Neural progenitor cell (in vitro differentiated cells): ENCODE measurements at regions not wholly inside any gene's neighbourhood (a gene's known extent, or its start where the extent isn't known, plus 50 kb on each side); places are given as distances from the start of the nearest gene placed in this dataset.

Source experiments
- DNase-seq: peaks from one replicate; pipeline ENCODE4 v3.0.0-alpha.2; 2016; ENCODE audit warnings: low spot score
- H2AFZ ChIP-seq: fragments of 200-600 bp; sonication (generic); replicated peaks from 2 replicates; pipeline ENCODE4 v1.6.1; 2016; ENCODE audit warnings: antibody characterized with exemption
- H3F3A ChIP-seq: fragments of 200-600 bp; sonication (generic); 2 replicates; pipeline ENCODE4 v1.6.1; 2016; ENCODE audit warnings: antibody characterized with exemption, low read depth
- H3K27ac ChIP-seq: fragments of 200-600 bp; sonication (generic); 2 replicates; pipeline ENCODE4 v1.5.1; 2016; ENCODE audit warnings: mild to moderate bottlenecking
- H3K27me3 ChIP-seq: fragments of 200-600 bp; sonication (generic); 2 replicates; pipeline ENCODE4 v1.6.1; 2016; ENCODE audit warnings: mild to moderate bottlenecking, moderate library complexity
- H3K36me3 ChIP-seq: fragments of 200-600 bp; sonication (generic); 2 replicates; pipeline ENCODE4 v1.5.1; 2016
- H3K4me1 ChIP-seq: fragments of 200-600 bp; sonication (generic); 2 replicates; pipeline ENCODE4 v1.6.1; 2016; ENCODE audit warnings: mixed run types
- H3K4me2 ChIP-seq: fragments of 200-600 bp; sonication (generic); 2 replicates; pipeline ENCODE4 v1.6.1; 2016
- H3K4me3 ChIP-seq: fragments of 200-600 bp; sonication (generic); 2 replicates; pipeline ENCODE4 v1.5.1; 2016
- H3K79me2 ChIP-seq: fragments of 200-600 bp; sonication (generic); 2 replicates; pipeline ENCODE4 v1.6.1; 2016; ENCODE audit warnings: low read depth
- H3K9ac ChIP-seq: fragments of 200-600 bp; sonication (generic); 2 replicates; pipeline ENCODE4 v1.6.1; 2016
- H3K9me3 ChIP-seq: fragments of 200-600 bp; sonication (generic); 2 replicates; pipeline ENCODE4 v1.5.1; 2016; ENCODE audit warnings: low read depth
- H4K20me1 ChIP-seq: fragments of 200-600 bp; sonication (generic); 2 replicates; pipeline ENCODE4 v1.6.1; 2016; ENCODE audit warnings: low read depth
- H3K27ac Mint-ChIP-seq: 3 replicates; pipeline ENCODE4 v1.8.0; 2021; ENCODE audit warnings: mixed read lengths
- H3K27me3 Mint-ChIP-seq: 2 replicates; pipeline ENCODE4 v1.8.0; 2022; ENCODE audit warnings: low read depth, mild to moderate bottlenecking, inconsistent platforms, moderate library complexity, mixed read lengths; ENCODE audit not compliant: insufficient read depth
- H3K36me3 Mint-ChIP-seq: 3 replicates; pipeline ENCODE4 v1.8.0; 2021; ENCODE audit warnings: mixed read lengths
- H3K4me1 Mint-ChIP-seq: 3 replicates; pipeline ENCODE4 v1.8.0; 2021; ENCODE audit warnings: mixed read lengths
- H3K4me3 Mint-ChIP-seq: 3 replicates; pipeline ENCODE4 v1.8.0; 2021; ENCODE audit warnings: mild to moderate bottlenecking, moderate library complexity, mixed read lengths
- H3K9me3 Mint-ChIP-seq: 3 replicates; pipeline ENCODE4 v1.8.0; 2020; ENCODE audit warnings: mixed read lengths
- EZH2 ChIP-seq: fragments of 200-600 bp; sonication (generic); IDR thresholded peaks from 2 replicates; pipeline ENCODE4 v1.6.1; 2017; ENCODE audit warnings: antibody characterized with exemption, mild to moderate bottlenecking, moderate library complexity
- EZH2phosphoT487 ChIP-seq: fragments of 200-600 bp; sonication (generic); IDR thresholded peaks from 2 replicates; pipeline ENCODE4 v1.6.1; 2017; ENCODE audit warnings: antibody characterized with exemption
- TF ChIP-seq, protein P1 (sequence below): fragments of 200-600 bp; sonication (generic); IDR thresholded peaks from 2 replicates; pipeline ENCODE4 v1.5.1; 2017; ENCODE audit warnings: antibody characterized with exemption, mild to moderate bottlenecking

DNA sequence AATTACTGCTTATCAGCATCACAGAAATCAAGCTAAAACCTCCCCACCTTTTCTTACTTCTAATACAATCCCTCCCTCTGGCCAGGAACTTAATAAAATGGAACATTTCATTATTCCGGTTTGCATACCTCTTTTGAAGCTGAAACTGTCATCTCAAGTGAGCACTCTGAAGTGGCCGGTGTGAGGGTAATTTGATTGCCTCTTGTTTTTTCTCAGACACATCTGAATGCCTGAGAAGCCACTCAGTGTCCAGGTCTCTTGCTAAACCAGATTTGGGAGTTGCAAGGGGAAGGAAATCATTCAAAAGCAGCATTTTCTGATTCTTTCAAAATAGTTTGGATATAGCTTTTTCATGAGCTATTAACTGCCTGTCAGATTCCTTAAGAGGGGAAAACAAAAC lies 190.3 kb downstream of the C1D start:
- no peak overlapping the region for H3K4me3 Mint-ChIP-seq
- no peaks in the 10 kb centered on the region for H3K36me3 ChIP-seq
- H3K4me2 ChIP-seq, result no peak overlapping the region
- H3K36me3 Mint-ChIP-seq, result no peaks in the 10 kb centered on the region
- no peaks in the 10 kb centered on the region for H3K9me3 Mint-ChIP-seq
- H3K4me1 Mint-ChIP-seq, result peaks cover 6% of the 10 kb centered on the region
- H3K27ac Mint-ChIP-seq, result no peak overlapping the region
- DNase-seq, result no peak
- H3K9ac ChIP-seq, result no peak overlapping the region
- no peaks in the 10 kb centered on the region for H3K27me3 ChIP-seq
- no peaks in the 10 kb centered on the region for H3K4me1 ChIP-seq
- no peaks in the 10 kb centered on the region for H3F3A ChIP-seq
- H3K27ac ChIP-seq, result no peak overlapping the region
- H3K4me3 ChIP-seq, result no peak overlapping the region
- H2AFZ ChIP-seq, result no peak overlapping the region
- peaks cover 2% of the 10 kb centered on the region for H3K27me3 Mint-ChIP-seq
- H3K9me3 ChIP-seq, result no peaks in the 10 kb centered on the region
- no peaks in the 10 kb centered on the region for H4K20me1 ChIP-seq
- TF ChIP-seq, protein P1, sequence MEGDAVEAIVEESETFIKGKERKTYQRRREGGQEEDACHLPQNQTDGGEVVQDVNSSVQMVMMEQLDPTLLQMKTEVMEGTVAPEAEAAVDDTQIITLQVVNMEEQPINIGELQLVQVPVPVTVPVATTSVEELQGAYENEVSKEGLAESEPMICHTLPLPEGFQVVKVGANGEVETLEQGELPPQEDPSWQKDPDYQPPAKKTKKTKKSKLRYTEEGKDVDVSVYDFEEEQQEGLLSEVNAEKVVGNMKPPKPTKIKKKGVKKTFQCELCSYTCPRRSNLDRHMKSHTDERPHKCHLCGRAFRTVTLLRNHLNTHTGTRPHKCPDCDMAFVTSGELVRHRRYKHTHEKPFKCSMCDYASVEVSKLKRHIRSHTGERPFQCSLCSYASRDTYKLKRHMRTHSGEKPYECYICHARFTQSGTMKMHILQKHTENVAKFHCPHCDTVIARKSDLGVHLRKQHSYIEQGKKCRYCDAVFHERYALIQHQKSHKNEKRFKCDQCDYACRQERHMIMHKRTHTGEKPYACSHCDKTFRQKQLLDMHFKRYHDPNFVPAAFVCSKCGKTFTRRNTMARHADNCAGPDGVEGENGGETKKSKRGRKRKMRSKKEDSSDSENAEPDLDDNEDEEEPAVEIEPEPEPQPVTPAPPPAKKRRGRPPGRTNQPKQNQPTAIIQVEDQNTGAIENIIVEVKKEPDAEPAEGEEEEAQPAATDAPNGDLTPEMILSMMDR, result no peak
- TF ChIP-seq EZH2 (no peak), EZH2phosphoT487 (no peak)
- H3K79me2 ChIP-seq, result no peaks in the 10 kb centered on the region

DNA sequence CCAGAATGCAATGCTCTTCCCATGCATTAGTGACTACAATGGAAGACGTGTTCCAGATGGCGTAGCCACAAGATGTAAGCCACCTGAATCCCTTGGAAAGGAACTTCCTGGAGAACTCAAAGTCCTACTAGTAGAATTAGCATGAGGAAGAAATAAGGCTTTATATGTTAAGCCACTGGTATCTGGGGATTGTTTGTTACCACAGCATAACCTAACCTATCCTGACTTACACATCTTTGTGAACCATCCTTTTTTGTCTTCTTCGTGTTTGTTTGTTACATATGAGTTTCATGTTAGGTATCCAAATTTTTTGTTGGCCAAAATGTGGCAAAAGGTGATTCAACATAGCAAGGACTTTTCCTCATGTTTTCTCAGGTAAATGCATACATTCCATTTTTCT lies 188.9 kb downstream of the C1D start:
- no peak overlapping the region for H3K4me2 ChIP-seq
- no peaks in the 10 kb centered on the region for H3F3A ChIP-seq
- no peaks in the 10 kb centered on the region for H3K9me3 Mint-ChIP-seq
- H3K27me3 ChIP-seq, result no peaks in the 10 kb centered on the region
- H3K9me3 ChIP-seq, result no peaks in the 10 kb centered on the region
- no peaks in the 10 kb centered on the region for H3K79me2 ChIP-seq
- H3K36me3 ChIP-seq, result no peaks in the 10 kb centered on the region
- H3K36me3 Mint-ChIP-seq, result no peaks in the 10 kb centered on the region
- H3K4me1 ChIP-seq, result no peaks in the 10 kb centered on the region
- H3K4me3 Mint-ChIP-seq, result no peak overlapping the region
- H3K27ac Mint-ChIP-seq, result no peak overlapping the region
- peaks cover 17% of the 10 kb centered on the region for H3K4me1 Mint-ChIP-seq
- H4K20me1 ChIP-seq, result no peaks in the 10 kb centered on the region
- H3K4me3 ChIP-seq, result no peak overlapping the region
- peaks cover 4% of the 10 kb centered on the region for H3K27me3 Mint-ChIP-seq
- H2AFZ ChIP-seq, result no peak overlapping the region
- no peak for DNase-seq
- H3K9ac ChIP-seq, result no peak overlapping the region
- no peak overlapping the region for H3K27ac ChIP-seq
- TF ChIP-seq EZH2phosphoT487, result no peak
- TF ChIP-seq EZH2, result no peak
- TF ChIP-seq, protein P1, result no peak

DNA sequence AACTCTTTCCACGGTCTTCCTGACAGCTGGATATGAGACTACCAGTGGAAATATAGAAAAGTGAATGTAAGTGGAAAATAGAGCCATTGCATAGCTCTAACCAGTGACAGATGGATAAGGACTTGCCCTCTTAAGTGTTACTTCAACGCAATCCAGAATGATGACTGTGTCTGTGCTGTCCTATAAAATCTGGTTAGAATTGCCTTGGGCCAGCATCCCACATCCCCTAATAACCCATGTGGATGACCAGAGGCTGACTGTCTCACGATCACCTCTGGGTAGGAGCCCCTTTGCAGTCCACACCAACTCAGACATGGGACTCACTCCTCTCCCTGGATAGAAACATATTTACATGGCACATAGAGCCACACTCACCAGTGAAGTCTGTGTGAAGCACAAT lies 186.6 kb downstream of the C1D start:
- Histone ChIP-seq H3K79me2 (no peaks in the 10 kb centered on the region), H2AFZ (no peak overlapping the region), H3K4me1 (peaks cover 4% of the 10 kb centered on the region), H4K20me1 (no peaks in the 10 kb centered on the region), H3K4me3 (no peak overlapping the region), H3K27ac (no peak overlapping the region), H3K9ac (no peak overlapping the region), H3F3A (no peaks in the 10 kb centered on the region), H3K36me3 (no peaks in the 10 kb centered on the region), H3K27me3 (no peaks in the 10 kb centered on the region), H3K4me2 (no peak overlapping the region), H3K9me3 (no peaks in the 10 kb centered on the region)
- no peak overlapping the region for H3K27ac Mint-ChIP-seq
- TF ChIP-seq, protein P1, result no peak
- TF ChIP-seq EZH2, result no peak
- TF ChIP-seq EZH2phosphoT487, result no peak
- peaks cover 6% of the 10 kb centered on the region for H3K27me3 Mint-ChIP-seq
- peaks cover 24% of the 10 kb centered on the region for H3K4me1 Mint-ChIP-seq
- H3K4me3 Mint-ChIP-seq, result no peak overlapping the region
- H3K9me3 Mint-ChIP-seq, result no peaks in the 10 kb centered on the region
- no peak for DNase-seq
- no peaks in the 10 kb centered on the region for H3K36me3 Mint-ChIP-seq

DNA sequence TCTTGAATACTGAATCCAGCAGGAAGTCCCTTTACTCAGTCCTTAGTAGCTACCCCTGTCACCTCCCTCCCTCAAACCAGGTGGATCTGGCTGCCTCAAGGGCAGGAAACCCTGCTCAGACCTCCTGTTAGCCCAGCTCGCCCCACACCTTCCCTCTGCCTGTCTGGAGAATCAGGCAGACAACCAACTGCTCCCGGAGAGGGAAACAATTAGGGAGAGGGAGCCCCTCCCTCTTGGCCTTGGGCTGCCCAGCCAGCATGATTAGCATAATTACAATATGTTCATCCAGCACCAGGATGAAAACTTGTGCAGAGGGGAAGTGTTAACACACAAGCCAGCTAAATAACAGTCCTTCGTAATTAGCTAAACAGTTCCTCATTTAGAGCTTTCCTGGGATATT lies 185.5 kb downstream of the C1D start:
- DNase-seq, result peak; percentile 27
- H3K9me3 ChIP-seq, result no peaks in the 10 kb centered on the region
- no peak overlapping the region for H3K4me3 ChIP-seq
- no peaks in the 10 kb centered on the region for H4K20me1 ChIP-seq
- H3K4me1 Mint-ChIP-seq, result peaks cover 24% of the 10 kb centered on the region
- H3K27ac ChIP-seq, result no peak overlapping the region
- H3K9ac ChIP-seq, result no peak overlapping the region
- no peaks in the 10 kb centered on the region for H3F3A ChIP-seq
- H3K36me3 Mint-ChIP-seq, result no peaks in the 10 kb centered on the region
- H3K79me2 ChIP-seq, result no peaks in the 10 kb centered on the region
- H2AFZ ChIP-seq, result no peak overlapping the region
- H3K4me2 ChIP-seq, result no peak overlapping the region
- H3K4me1 ChIP-seq, result peaks cover 4% of the 10 kb centered on the region
- no peak overlapping the region for H3K4me3 Mint-ChIP-seq
- H3K27ac Mint-ChIP-seq, result peak overlapping the region; percentile 87
- H3K27me3 Mint-ChIP-seq, result peaks cover 6% of the 10 kb centered on the region
- H3K36me3 ChIP-seq, result no peaks in the 10 kb centered on the region
- no peaks in the 10 kb centered on the region for H3K9me3 Mint-ChIP-seq
- H3K27me3 ChIP-seq, result no peaks in the 10 kb centered on the region
- TF ChIP-seq EZH2phosphoT487 (no peak), EZH2 (no peak)
- TF ChIP-seq, protein P1, result no peak
